Chondrocyte (in vitro differentiated cells): ENCODE measurements at regions not wholly inside any gene's neighbourhood (a gene's known extent, or its start where the extent isn't known, plus 50 kb on each side); places are given as distances from the start of the nearest gene placed in this dataset.

Source experiments
- DNase-seq: peaks from one replicate; pipeline ENCODE4 v3.0.0; 2021; ENCODE audit warnings: mixed read lengths, low spot score
- H3K27ac Mint-ChIP-seq: one replicate; pipeline ENCODE4 v1.8.0; 2021; ENCODE audit warnings: mild to moderate bottlenecking, moderate library complexity, mixed read lengths; ENCODE audit not compliant: unreplicated experiment
- H3K27me3 Mint-ChIP-seq: 2 replicates; pipeline ENCODE4 v1.8.0; 2021; ENCODE audit warnings: low read depth, mixed read lengths
- H3K36me3 Mint-ChIP-seq: 2 replicates; pipeline ENCODE4 v1.8.0; 2021; ENCODE audit warnings: low read depth, mixed read lengths
- H3K4me1 Mint-ChIP-seq: 2 replicates; pipeline ENCODE4 v1.8.0; 2021; ENCODE audit warnings: low read depth, mild to moderate bottlenecking, mixed read lengths
- H3K4me3 Mint-ChIP-seq: one replicate; pipeline ENCODE4 v1.8.0; 2021; ENCODE audit warnings: mild to moderate bottlenecking, moderate library complexity, mixed read lengths; ENCODE audit not compliant: unreplicated experiment
- H3K9me3 Mint-ChIP-seq: 2 replicates; pipeline ENCODE4 v1.8.0; 2021; ENCODE audit warnings: low read depth, mixed read lengths
- TF ChIP-seq, protein P1 (sequence below): fragments of 200-600 bp; sonication (generic); IDR thresholded peaks from 2 replicates; pipeline ENCODE4 v1.5.0; 2021; ENCODE audit warnings: antibody characterized with exemption, mild to moderate bottlenecking, moderate library complexity

DNA sequence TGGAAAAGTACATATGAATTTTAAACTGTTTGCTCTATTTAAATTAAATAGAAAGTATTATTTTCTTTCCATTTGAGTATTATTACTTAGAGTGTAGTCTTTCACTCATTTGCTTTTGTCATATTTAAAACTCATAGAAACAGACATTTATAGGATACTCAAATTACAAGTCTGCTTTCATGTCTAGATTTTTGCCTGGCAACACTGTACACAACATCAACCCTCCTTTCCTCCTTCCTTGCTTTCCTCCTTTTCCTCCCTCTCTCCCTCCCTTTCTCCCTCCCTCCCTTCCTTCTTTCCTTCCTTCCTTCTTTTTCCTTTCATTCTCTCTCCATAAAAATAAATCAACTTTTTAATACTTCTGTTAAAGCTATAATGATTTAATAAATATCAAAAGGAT is 2361.2 kb downstream of the ARAP2 start:
- H3K27me3 Mint-ChIP-seq, result no peaks in the 10 kb centered on the region
- no peaks in the 10 kb centered on the region for H3K36me3 Mint-ChIP-seq
- no peak overlapping the region for H3K4me3 Mint-ChIP-seq
- TF ChIP-seq, protein P1, sequence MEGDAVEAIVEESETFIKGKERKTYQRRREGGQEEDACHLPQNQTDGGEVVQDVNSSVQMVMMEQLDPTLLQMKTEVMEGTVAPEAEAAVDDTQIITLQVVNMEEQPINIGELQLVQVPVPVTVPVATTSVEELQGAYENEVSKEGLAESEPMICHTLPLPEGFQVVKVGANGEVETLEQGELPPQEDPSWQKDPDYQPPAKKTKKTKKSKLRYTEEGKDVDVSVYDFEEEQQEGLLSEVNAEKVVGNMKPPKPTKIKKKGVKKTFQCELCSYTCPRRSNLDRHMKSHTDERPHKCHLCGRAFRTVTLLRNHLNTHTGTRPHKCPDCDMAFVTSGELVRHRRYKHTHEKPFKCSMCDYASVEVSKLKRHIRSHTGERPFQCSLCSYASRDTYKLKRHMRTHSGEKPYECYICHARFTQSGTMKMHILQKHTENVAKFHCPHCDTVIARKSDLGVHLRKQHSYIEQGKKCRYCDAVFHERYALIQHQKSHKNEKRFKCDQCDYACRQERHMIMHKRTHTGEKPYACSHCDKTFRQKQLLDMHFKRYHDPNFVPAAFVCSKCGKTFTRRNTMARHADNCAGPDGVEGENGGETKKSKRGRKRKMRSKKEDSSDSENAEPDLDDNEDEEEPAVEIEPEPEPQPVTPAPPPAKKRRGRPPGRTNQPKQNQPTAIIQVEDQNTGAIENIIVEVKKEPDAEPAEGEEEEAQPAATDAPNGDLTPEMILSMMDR, result no peak
- no peak overlapping the region for H3K27ac Mint-ChIP-seq
- H3K4me1 Mint-ChIP-seq, result no peaks in the 10 kb centered on the region
- no peak for DNase-seq
- no peaks in the 10 kb centered on the region for H3K9me3 Mint-ChIP-seq

DNA sequence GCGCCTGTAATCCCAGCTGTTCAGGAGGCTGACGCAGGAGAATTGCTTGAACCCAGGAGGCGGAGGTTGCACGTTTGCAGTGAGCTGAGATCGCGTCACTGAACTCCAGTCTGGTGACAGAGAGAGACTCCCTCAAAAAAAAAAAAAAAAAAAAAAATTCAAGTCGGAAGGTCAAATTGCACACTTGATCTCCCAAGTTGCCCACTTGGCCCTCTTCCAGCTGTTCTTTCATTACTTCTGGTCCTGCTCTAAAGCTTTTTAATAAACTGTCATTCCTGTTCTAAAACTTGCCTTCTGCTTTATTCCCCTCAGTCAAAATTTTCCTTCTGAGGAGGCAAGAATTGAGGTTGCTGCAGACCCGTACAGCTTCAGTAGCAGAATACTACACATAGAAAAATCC is 2358.0 kb downstream of the ARAP2 start:
- H3K36me3 Mint-ChIP-seq, result no peaks in the 10 kb centered on the region
- H3K9me3 Mint-ChIP-seq, result no peaks in the 10 kb centered on the region
- H3K27me3 Mint-ChIP-seq, result no peaks in the 10 kb centered on the region
- H3K4me1 Mint-ChIP-seq, result peaks cover 3% of the 10 kb centered on the region
- H3K27ac Mint-ChIP-seq, result no peak overlapping the region
- no peak for DNase-seq
- TF ChIP-seq, protein P1, result no peak
- H3K4me3 Mint-ChIP-seq, result no peak overlapping the region

DNA sequence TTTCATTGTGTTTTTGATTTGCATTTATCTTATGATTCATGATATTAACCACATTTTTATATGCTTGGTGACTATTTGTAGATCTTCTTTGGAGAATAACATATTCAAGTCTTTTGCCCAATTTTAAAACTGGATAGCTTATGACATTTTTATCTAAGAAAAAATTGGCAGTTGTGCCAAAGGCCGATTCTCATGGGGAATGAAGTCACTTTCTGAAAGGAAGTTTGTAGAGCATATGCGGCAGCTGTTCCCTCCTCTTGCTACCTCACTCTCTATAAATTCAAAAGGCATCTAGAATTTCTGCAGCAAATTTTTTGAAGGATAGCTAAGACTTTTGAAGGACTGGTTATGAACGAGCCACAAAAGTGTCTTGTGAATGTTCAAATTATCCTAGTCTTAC is 2353.5 kb downstream of the ARAP2 start:
- TF ChIP-seq, protein P1, result no peak
- Mint-ChIP-seq H3K9me3 (no peaks in the 10 kb centered on the region), H3K27me3 (no peaks in the 10 kb centered on the region), H3K27ac (no peak overlapping the region), H3K4me1 (peaks cover 3% of the 10 kb centered on the region), H3K4me3 (no peak overlapping the region), H3K36me3 (no peaks in the 10 kb centered on the region)
- no peak for DNase-seq

DNA sequence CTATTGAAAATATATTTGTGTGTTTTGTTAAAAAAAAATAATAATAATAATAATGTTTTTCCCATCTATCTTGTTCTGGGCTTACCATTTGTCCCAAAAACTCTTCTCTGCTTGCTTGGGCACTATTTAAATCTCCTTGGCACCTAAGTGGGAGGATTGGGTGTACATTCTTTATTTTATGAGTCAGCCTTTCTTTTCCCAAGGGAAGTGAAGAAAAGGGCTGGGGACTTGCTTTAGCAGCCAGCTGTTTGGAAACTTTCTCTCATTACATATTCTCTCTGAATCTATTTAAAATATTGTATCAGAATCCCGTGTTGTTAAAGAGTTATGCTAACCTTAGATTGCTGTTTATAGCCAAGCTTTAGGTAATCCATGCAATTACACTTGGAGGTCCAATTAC is 2332.4 kb downstream of the ARAP2 start:
- Mint-ChIP-seq H3K36me3 (peaks cover 1% of the 10 kb centered on the region), H3K27me3 (no peaks in the 10 kb centered on the region), H3K4me3 (no peak overlapping the region), H3K27ac (no peak overlapping the region), H3K4me1 (peaks cover 3% of the 10 kb centered on the region), H3K9me3 (peaks cover 39% of the 10 kb centered on the region)
- no peak for DNase-seq
- TF ChIP-seq, protein P1, result no peak

DNA sequence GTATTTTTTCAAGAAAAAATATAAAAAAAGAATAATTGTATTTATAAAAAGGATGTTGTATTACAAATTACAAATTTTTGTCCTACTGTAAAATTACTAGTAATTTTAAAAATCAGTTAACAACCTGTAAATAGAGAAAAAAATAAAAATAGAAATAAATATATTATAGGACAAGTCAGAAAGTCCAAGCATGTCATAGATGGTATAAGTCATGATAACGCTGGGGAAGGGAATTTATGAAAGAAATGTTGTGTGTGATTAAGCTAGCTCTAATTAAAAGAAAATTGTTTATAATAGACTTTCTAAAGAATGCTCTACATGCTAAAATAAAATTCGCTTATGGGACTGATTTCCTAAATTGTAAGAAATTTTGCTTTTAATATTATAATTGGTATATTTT is 2329.9 kb downstream of the ARAP2 start:
- Mint-ChIP-seq H3K36me3 (peaks cover 1% of the 10 kb centered on the region), H3K4me3 (no peak overlapping the region), H3K27me3 (no peaks in the 10 kb centered on the region), H3K4me1 (peaks cover 3% of the 10 kb centered on the region), H3K9me3 (peaks cover 39% of the 10 kb centered on the region), H3K27ac (no peak overlapping the region)
- DNase-seq, result no peak
- TF ChIP-seq, protein P1, result no peak
